ENCODE measurements at regions not wholly inside any gene's neighbourhood (a gene's known extent, or its start where the extent isn't known, plus 50 kb on each side); places are given as distances from the start of the nearest gene placed in this dataset.
"Not testable (repeated sequence)": the region's sequence is repeated elsewhere in the genome, so short reads cannot be mapped to it uniquely, and the experiment has no call there.

DNA sequence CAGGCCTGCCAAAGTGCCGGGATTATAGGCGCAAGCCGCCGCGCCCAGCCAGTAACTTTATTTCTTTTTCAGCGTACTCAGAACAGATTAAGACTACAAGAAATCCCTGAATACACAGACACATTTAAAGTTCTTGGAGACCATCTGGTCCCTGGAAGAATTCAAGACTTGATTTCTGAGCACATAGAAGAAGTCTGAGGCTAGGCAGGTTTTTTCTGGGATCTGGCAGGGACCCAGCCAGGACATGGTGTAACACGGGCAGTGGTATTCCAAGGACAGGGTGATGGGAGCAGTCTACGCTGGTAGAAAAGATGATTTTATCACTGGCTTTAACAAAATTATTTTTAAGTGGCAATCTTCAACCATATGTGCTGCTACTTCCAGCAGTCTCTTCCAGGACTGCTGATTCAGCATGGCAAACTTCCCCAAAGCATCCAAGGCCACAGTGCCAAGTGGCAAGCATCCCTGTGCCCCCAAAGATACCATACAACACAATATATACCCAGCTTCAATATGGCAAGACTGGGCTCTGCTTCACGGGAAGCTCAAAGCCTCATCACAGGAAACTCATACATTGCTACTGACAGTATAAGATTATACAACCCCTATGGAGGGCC lies 105.2 kb upstream of the OR5AK2 start:
- FAIRE-seq = no peak
- no peak for DNase-seq (ENCODE audit: insufficient read length, low spot score)

DNA sequence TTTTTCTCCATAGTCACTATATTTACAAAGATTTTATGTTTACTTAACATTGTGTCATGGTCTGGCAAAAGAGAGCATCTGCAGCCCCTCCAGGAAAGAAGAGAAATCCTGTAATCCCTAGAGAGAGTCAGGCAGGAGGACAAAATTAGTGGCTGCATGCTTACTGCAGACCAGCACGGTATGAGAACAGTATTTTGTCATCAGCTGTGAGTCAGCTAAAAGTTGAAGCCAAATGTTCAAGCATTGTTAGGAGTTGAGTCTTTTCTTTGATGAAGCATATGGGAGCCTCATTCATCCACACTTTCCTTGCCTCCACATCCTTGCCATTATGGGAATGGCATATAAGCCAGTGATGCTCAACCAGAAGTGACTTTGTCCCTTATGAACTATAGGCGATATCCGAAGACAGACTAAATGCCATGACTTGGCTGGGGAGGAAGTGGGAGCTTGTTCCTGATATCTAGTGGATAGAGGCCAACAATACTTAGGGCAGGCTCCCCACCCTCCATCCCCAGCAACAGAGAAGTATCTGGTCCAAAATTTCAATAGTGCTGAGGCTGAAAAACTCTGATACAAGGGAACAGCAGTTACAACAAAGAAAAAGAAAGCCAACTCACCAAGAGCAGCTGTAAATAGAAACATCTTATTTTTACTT lies 112.0 kb upstream of the OR5AK2 start:
- no peak for FAIRE-seq
- no peak for DNase-seq (ENCODE audit: insufficient read length, low spot score)

DNA sequence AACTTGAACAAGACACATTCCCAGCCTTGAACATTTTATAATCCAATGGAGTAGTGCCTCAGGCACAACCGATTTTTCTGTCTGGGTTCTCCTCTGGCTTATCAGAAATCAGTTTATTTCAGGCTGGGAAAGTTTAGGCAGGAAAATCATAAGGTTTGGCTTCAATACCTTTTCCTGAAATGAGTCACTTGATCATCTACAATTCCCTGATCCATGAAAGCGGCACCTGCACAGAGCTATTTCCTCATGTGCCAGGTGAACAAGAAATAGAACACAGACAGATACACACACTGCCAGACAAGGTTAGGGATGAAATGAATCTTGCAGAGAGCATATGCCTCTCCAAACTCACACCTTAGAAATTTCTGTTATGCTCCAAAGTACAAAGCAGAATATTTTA lies 106.7 kb upstream of the OR9G4 start:
- no peak for FAIRE-seq
- no peak for DNase-seq (ENCODE audit: insufficient read length, low spot score)

DNA sequence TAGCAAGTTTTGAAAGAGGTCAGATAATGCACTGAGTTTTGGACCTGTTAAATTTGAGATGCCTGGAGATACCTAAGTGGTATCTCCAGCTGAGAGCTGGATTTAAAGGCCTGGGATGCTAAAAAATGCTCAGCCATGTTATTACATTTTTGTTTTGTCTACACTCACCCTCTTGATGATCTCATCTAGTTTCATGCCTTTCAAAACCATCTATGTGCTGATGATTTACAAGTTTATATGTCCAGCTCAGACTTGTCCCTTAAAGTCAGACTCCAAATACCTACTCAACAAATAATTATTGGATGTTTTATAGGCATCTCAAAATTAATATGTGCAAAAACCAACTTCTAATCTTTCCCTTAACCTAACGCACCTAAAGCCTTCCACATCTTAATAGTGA lies 103.6 kb upstream of the OR9G4 start:
- no peak for DNase-seq (ENCODE audit: insufficient read length, low spot score)
- no peak for FAIRE-seq

DNA sequence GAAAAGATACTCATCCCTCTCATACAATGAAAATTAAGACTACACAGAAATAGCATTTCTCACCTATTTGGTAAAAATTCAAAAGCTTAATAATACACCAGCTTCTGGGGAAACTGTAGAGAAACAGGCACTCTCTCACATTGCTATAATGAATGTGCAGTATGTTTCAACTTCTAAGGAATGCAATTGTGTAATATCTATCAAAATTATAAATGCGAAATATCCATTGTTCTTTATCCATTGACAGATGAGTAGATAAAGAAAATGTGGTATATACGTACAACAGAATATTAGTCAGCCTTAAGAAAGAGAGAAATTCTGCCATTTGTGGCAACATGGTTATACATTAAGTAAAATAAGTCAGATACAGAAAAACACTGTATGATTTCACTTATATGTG lies 101.4 kb upstream of the OR9G4 start:
- DNase-seq (ENCODE audit: insufficient read length, low spot score) (no peak), FAIRE-seq (no peak)

DNA sequence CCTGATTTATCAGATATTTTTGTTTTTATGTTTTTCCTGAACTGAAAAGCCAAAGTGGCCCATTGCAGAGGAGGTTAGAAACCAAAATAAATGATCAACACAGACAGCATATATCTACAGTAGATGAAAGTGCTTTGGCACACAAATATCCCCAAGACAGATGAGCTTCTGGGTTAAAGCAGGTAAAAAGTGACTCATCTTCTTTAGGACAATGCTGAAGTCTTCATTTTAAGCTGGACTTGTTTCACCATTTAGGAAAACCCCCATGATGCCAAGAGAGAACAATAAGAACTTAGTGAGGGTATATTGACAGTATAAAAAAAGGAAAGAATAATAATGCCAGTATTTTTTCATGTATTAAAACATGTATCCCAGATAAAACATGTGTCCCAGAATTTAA lies 100.8 kb upstream of the OR9G4 start:
- DNase-seq (ENCODE audit: insufficient read length, low spot score) (no peak), FAIRE-seq (no peak)

DNA sequence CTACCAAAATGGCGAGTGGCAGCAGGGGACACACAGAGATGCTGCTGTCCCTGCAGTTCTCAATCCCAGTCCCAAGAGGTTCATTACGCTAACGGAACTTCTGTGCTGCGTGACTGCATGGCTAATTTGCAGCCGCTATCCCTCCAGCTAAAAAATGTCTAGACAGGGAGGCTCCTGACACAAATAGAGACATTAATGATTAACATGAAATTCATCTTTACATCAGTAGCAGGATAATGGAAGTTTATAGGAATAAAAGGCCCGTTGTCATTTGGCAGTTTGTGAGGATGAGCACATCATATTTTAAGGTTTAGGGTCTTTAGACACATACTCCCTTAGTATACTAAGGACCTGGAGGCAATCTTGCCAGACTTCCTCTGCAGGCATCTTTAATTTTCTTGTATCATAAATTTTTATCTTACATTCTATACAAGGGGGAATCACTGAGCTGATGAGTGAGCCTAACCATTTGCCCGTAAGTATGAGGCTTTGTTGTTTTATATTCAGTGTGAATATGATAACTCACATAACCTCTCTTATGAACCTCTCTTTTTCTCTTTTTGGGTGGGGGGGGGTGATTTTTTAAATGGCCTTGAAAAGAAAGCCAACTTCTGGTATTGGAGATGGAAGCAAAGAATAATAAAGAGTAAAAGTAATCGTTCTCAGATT lies 99.8 kb upstream of the OR9G4 start:
- no peak for FAIRE-seq
- no peak for DNase-seq (ENCODE audit: insufficient read length, low spot score)

DNA sequence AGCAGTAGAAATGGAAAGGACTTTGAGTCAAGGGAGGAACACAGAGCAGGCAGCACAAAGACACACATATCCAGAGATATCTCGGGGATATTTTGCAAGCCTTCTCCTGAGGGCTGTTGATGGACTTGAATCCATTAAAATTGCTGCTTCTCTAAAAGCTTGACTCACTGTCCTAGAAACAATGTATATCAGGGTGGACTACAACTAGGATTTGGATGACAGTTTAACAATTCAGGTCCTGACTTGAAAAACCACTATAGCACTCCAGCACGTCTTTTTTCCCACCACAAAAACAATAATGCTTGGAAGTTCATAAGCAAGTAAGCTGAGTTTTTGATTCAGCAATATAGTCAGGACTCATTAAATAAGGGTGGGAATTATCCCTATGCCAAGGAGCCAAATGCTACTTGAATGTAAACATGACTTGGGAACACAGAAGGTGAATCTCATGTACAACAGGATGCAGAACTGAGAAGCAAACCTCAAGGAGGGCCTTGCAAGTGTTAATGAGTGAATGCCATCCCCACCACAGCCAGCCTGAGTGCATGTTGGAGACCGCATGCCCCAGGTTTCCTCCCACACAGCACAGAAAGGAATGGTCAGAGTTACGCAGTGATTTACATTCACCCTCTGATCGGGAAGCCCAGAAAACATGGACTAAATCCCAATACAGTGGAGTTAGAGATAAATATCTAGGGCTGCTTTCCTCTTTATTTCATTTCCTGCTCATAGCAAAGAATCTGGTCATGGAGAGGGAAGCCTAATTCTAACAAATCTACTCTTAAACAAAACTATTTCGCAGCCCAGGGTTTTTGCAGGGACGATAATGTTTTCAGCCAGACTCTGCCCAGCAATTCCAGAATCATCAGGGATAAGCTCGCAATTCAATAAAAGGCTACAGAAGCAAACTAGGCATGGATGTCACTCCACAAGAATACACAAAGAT lies 98.4 kb upstream of the OR9G4 start:
- FAIRE-seq (no peak), DNase-seq (ENCODE audit: insufficient read length, low spot score) (no peak)

DNA sequence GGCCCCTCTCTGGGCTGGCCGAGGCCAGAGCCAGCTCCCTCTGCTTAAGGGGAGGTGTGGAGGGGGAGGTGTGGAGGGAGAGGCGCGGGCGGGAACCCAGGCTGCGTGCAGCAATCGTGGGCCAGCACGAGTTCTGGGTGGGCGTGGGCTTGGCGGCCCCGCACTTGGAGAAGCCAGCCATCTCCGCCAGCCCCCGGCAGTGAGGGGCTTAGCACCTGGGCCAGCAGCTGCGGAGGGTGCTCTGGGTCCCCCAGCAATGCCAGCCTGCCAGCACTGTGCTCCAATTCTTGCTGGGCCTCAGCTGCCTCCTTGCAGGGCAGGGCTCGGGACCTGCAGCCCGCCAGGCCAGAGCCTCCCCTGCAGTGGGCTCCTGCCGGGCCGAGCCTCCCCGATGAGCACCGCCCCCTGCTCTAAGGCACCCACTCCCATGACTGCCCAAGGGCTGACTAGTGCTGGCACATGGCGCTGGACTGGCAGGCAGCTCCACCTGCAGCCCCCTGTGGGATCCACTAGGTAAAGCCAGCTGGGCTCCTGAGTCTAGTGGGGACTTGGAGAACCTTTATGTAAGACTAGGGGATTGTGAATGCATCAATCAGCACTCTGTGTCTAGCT lies 96.7 kb upstream of the OR9G4 start:
- FAIRE-seq = no peak
- DNase-seq (ENCODE audit: insufficient read length, low spot score) = no peak

DNA sequence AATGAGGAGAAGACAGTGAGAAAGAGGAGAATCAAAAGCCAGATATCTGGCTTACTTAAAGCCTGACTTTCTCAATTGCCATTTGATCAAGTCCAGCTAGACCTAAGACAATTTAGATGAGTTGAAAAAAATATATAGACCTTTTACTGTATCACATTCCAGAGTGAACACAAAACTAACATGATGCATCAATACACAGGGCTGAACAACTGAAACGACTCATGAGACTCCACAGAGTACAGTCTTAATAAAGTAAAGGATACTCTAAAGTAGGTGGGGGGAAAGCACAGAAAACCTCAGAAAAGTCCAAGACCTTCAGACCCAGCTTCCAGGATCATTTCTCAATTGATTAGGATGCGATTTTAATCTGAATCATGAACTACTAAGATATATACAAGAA lies 95.3 kb upstream of the OR9G4 start:
- DNase-seq (ENCODE audit: insufficient read length, low spot score) (no peak), FAIRE-seq (no peak)

DNA sequence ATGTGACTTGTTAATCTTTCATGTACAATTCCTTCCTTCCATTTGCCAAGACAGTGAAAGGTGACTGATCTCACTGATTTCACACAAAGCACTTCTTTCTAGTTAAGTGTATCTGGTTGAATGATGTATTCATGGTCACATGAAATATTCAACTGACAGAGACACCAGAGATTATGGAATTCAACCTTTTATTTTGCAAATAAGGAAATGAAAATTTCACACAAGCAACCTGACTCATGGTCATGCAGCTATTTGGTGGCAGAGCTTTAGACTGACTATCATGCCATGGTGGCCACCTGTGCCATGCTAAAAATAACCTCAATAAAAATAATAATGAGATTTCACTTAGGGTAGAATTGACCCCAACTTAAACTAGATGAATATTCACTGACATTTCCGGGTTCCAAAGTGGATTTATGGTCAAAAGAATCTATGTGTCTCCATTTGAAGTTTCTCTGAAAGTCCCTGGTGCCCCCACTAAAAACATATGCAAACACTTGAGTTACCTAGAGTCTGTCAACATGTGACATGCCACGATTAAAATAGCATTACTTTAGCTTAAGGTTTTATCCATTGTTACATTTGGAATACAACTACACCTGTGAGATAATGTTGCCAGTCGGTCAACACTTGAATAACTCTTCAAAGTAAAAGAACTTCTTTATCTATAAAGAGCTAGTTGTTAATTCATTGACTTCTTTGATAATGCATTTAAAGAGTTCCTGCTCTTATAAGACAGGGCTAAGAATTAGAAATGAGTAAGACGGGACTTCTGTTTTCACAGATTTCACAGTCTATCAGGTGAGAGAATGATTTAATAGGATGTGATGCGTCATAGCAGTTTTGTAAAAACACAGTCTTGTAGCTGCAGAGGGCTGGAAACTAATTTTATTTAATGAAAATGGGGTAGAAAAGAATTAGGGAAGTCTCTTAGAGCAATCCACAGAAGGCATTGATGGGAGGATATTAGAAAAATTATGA lies 94.6 kb upstream of the OR9G4 start:
- DNase-seq (ENCODE audit: insufficient read length, low spot score) = no peak
- no peak for FAIRE-seq

DNA sequence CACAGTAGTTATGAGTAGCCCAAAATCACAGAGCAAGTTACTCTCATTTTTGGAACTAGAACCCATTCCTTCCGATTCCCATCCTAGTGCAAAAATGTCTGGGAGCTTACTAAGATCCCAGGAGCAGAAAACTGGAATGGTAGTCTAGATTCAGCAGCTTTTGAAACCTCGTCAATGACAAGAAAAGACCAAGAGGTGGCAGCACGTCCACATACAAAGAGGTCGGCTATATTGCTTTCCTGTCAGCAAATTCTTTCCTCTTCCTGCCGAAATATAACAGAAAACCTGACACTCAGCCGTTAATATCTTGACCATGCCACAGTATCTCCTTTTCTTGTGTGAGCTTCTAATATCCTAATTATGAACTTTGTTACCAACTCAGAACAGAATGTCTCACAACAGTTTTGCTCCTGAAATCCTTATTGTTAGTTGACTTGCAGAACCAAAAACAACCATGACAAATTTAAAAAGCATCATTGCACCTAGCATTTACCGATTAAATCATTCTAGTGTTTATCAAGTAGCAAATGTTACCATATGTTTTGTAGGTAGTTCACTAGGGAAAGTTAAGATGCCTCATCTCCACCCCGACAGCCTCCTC lies 92.8 kb upstream of the OR9G4 start:
- DNase-seq (ENCODE audit: insufficient read length, low spot score) (peak; percentile 17), FAIRE-seq (no peak)

DNA sequence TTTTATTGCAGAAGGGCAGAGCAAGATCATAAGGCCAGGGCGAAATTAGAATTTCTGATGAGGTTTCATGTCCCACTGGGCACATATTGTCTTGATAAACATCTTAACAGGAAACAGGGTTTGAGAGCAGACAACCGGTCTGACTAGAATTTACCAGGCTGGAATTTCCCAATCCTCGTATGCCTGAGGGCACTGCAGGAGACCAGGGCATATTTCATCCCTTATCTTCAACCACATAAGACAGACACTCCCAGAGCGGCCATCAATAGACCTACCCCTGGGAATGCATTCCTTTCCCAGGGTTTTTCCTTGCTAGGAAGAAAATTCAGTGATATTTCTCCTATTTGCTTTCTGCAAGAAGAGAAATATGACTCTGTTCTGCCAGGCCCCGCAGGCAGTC lies 78.9 kb upstream of the OR9G4 start:
- not testable (repeated sequence) for DNase-seq (ENCODE audit: insufficient read length, low spot score); FAIRE-seq

DNA sequence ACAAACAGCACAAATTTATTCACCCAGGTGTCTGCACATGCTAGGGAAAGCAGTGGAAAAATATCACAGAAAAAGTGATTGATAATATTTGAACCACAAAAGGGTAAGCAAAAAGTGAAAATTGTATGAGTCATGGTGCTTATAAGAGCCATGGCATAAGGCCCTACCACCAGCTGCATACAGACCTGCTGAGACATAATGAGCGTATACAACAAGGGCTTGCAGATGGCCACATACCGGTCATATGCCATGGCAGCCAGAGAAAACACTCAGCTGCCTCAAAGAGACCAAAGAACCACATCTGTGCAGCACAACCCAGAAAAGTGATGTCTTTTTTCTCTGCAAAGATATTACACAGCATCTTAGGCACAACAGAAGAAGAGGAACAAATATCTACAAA lies 71.4 kb upstream of the OR9G4 start:
- FAIRE-seq (no peak), DNase-seq (ENCODE audit: insufficient read length, low spot score) (no peak)

DNA sequence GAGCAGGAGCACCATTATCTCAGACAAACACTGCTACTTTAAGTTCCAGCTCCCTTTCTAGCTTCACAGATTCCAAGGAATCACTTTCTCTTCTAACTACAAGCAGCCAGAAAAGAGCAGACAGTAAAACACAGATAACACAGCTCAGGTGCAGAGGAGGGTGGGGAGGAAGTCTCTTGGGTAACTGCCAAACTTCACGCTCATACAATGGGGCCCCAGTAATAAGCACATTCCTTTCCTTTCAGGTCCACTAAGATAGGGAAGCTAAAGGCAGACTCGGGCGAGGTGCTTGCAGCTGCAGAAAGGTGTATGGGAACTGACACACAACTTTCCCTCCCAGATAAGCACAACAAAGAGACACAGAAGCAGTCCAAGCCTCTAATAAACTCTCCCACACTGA lies 69.2 kb upstream of the OR9G4 start:
- no peak for FAIRE-seq
- no peak for DNase-seq (ENCODE audit: insufficient read length, low spot score)

DNA sequence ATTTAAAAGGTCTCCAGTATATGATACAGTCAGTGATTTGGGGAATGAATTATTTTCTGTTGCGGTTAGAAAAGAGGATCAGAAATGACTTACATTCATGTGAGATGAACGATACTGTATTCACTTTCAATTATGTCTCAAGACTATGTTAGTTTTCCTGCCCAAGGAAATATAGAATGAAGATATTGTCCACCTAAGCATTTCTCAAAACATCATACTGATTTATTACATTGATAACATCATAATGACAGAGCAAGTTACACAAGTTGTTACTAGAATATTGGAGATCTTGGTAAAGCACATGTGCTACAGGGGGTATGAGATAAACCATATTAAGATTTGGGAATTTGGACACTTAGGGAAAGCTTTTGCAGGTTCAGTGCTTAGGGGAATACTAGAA lies 67.8 kb upstream of the OR9G4 start:
- FAIRE-seq = no peak
- no peak for DNase-seq (ENCODE audit: insufficient read length, low spot score)

DNA sequence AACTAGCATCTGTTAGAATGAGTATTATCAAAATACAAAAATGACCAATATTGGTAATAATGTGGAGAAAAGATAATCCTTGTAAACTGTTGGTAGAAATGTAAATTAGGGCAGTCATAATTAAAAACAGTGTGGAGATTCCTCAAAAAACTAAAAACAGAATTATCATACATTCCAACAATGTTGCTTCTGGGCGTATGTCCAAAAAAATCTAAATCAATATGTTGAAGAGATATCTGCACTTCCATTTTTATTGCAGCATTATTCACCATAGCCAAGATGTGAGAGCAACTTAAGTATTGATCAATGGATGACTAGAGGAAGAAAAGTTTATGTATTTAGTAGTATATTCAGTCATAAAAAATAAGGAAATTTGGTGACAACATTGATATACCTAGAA lies 59.8 kb upstream of the OR9G4 start:
- FAIRE-seq = no peak
- no peak for DNase-seq (ENCODE audit: insufficient read length, low spot score)

DNA sequence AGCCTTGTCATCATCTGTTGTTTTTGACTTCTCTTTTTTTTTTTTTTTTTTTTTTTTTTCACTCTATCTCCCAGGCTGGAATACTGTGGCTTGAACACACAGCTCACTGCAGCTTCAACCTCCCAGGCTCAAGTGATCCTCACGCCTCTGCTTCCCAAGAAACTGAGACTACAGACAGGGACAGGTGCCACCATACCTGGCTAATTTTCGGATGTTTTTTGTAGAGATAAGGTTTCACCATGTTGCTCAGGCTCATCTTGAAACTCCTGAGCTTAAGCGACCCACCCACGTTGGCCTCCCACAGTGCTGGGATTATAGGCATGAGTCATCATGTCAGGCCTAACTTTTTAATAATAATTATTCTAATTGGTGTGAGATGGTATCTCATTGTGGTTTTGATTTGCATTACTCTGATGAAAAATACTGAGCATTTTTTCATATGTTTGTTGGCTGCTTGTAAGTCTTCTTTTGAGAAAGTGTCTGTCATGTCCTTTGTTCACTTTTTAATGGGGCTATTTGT lies 51.3 kb upstream of the OR9G4 start:
- DNase-seq (ENCODE audit: insufficient read length, low spot score) (no peak), FAIRE-seq (no peak)
